Heart right ventricle (tissue), 16 donors: ENCODE measurements at regions not wholly inside any gene's neighbourhood (a gene's known extent, or its start where the extent isn't known, plus 50 kb on each side); places are given as distances from the start of the nearest gene placed in this dataset.

Source experiments
- ATAC-seq, 8 donors: fragments of 200-7000 bp; cut with Tn5 transposase; one replicate each; pipeline ENCODE4 v1.9.1; 2020; ENCODE audit warnings: mild to moderate bottlenecking in 8 of 8, moderate library complexity in 8 of 8, moderate number of reproducible peaks in 1 of 8
- DNase-seq, 2 donors: peaks; one replicate each; pipeline ENCODE4 v3.0.0-alpha.2; 2020
- H3K27ac ChIP-seq, 10 donors: fragments of 200-600 bp; sonication (generic) in 2 of 10; one replicate each; pipeline versions ENCODE4 v1.5.0 to v1.8.0; 2020 to 2022; ENCODE audit warnings: mild to moderate bottlenecking in 3 of 10
- H3K27me3 ChIP-seq, 7 donors: fragments of 200-600 bp; one replicate each; pipeline ENCODE4 v1.8.0; 2021 to 2022; ENCODE audit warnings: mild to moderate bottlenecking in 2 of 7
- H3K36me3 ChIP-seq, 9 donors: fragments of 200-600 bp; sonication (generic) in 1 of 9; one replicate each; pipeline versions ENCODE4 v1.5.0 to v1.8.0; 2020 to 2022; ENCODE audit warnings: mild to moderate bottlenecking in 2 of 9
- H3K4me1 ChIP-seq, 9 donors: fragments of 200-600 bp; sonication (generic) in 1 of 9; one replicate each; pipeline versions ENCODE4 v1.5.0 to v1.8.0; 2020 to 2022; ENCODE audit warnings: mild to moderate bottlenecking in 4 of 9
- H3K4me3 ChIP-seq, 10 donors: fragments of 200-600 bp; sonication (generic) in 2 of 10; one replicate each; pipeline versions ENCODE4 v1.5.0 to v1.8.0; 2020 to 2022; ENCODE audit warnings: mild to moderate bottlenecking in 7 of 10, moderate library complexity in 2 of 10
- H3K9me3 ChIP-seq, 11 donors: fragments of 200-600 bp in 10 of 11; sonication (generic) in 2 of 11; one replicate each; pipeline versions ENCODE4 v1.5.0 to v1.8.0; 2013 to 2022; ENCODE audit warnings: mild to moderate bottlenecking in 2 of 11, control low read depth in 1 of 11, moderate library complexity in 1 of 11
- CTCF ChIP-seq, 9 donors: fragments of 200-600 bp; sonication (generic) in 2 of 9; IDR thresholded peaks; one replicate each; pipeline versions ENCODE4 v1.5.0 to v1.8.0; 2021 to 2022; ENCODE audit warnings: antibody characterized with exemption in 9 of 9, mild to moderate bottlenecking in 5 of 9, moderate library complexity in 1 of 9
- WGBS, 2 donors: extraction: QIAGEN DNeasy Blood & Tissue Kit; methylation state at CpG; one replicate each; pipeline ENCODE4 v1.1.7; 2013; ENCODE audit warnings: inconsistent platforms in 1 of 2; 5-methylcytosine and 5-hydroxymethylcytosine counted together
- intact Hi-C, 10 donors: fragments of 100-400 bp; cut with DNase I; formaldehyde crosslinking; loops; one replicate each; pipeline versions ENCODE4 v1.11.1 to v1.14.2; 2022
- donor health status: Arrhythmogenic right ventricular cardiomyopathy.
- donor health status: ischemic (EF 13 %, LVEDD 7.1; RV severe dilation, severe dysfunction).
- donor health status: healthy with polysubstance abuse.
- donor health status: DM: no; HTN: yes; CAD: no.
- donor health status: DM: no; HTN: no; CAD: no.
- donor health status: ischemic (EF 25% LVEDD 6.9; RV normal size, moderate dysfunction).
- donor health status: ischemic (EF 25% LVEDD 5.7; RV mildly dilated, moderate dysfunction).
- donor health status: healthy.
- donor health status: DM: yes; HTN: yes; CAD: no.
- donor health status: Ischemic cardiomyopathy.
- donor health status: ischemic (EF 35%, LVEDD 5.7; RV mildly dilated, moderate dysfunction).
- donor health status: nonischemic (EF 11% LVEDD 7.7; RV severe dilation, severe dysfunction).
- donor health status: DM: yes; HTN: yes; CAD: no.
- donor health status: PGD.
- donor health status: ischemic (EF 29% LVEDD 5.4; RV normal size, mild dysfunction).
- donor health status: nonischemic (EF 23%, LVEDD 6.1; RV moderate dilation, normal function).

GRCh38 chrX:46278572-46278971 lies 266.6 kb downstream of the ZNF674 start:
- Histone ChIP-seq H3K4me3 (no peak overlapping the region), H3K27me3 (peaks cover 0 to 5% (median 0%) of the 10 kb centered on the region in 7 donors), H3K9me3 (no peaks in the 10 kb centered on the region), H3K4me1 (peaks cover 0 to 9% (median 0%) of the 10 kb centered on the region in 9 donors), H3K27ac (no peak overlapping the region), H3K36me3 (no peaks in the 10 kb centered on the region)
- 84 to 94% methylated on average over 2 of the region's 2 CpGs for WGBS, 2 donors
- no peak for TF ChIP-seq CTCF (IDR thresholded peaks at IDR 0.05)
- no peak for ATAC-seq
- no peak for DNase-seq
- intact Hi-C loops, result no loop called here

- no peak overlapping the region for H3K27ac ChIP-seq
- TF ChIP-seq CTCF (IDR thresholded peaks at IDR 0.05), result no peak
- peaks cover 0 to 7% (median 0%) of the 10 kb centered on the region in 11 donors for H3K9me3 ChIP-seq
- no peaks in the 10 kb centered on the region for H3K36me3 ChIP-seq
- H3K27me3 ChIP-seq, result peaks cover 0 to 22% (median 0%) of the 10 kb centered on the region in 7 donors
- no peak overlapping the region for H3K4me3 ChIP-seq
- 15 to 24% methylated on average over 1 of the region's 1 CpG for WGBS, 2 donors
- H3K4me1 ChIP-seq, result no peaks in the 10 kb centered on the region
- intact Hi-C loops, result no loop called here
- ATAC-seq (no peak), DNase-seq (no peak)
These were observed 276.8 kb downstream of the ZNF674 start for GRCh38 chrX:46268412-46268811.

DNA sequence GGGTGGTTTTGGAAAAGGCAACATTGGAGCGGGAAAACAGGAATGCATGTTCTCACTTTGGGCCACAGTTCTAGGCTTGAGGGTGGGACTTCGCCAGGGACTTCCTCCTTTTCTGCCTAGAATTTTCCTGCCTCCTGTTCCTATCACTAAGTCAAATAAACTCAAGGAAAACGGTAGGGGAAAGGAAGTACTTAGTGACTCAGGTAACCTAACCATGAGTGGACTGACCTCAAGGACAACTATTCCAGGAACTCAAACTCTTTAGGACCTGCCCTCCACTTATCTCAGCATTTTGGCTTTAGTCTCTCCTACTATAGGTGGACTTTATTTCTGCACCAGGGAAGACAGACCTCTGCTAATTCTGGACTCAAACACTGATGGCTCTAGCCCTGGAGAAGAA lies 281.7 kb downstream of the ZNF674 start:
- WGBS, 2 donors, result 69 to 83% methylated on average over 3 of the region's 3 CpGs
- DNase-seq (no peak), ATAC-seq (no peak)
- Histone ChIP-seq H3K27me3 (peaks cover 0 to 9% (median 0%) of the 10 kb centered on the region in 7 donors), H3K9me3 (no peaks in the 10 kb centered on the region), H3K4me1 (no peaks in the 10 kb centered on the region), H3K4me3 (no peak overlapping the region), H3K27ac (no peak overlapping the region), H3K36me3 (no peaks in the 10 kb centered on the region)
- TF ChIP-seq CTCF (IDR thresholded peaks at IDR 0.05), result no peak
- intact Hi-C loops, result no loop called here

GRCh38 chrX:46262304-46262703 lies 282.9 kb downstream of the ZNF674 start:
- H3K9me3 ChIP-seq, result no peaks in the 10 kb centered on the region
- no peaks in the 10 kb centered on the region for H3K36me3 ChIP-seq
- 52 to 64% methylated on average over 3 of the region's 3 CpGs for WGBS, 2 donors
- H3K27me3 ChIP-seq, result peaks cover 0 to 9% (median 0%) of the 10 kb centered on the region in 7 donors
- DNase-seq (no peak), ATAC-seq (no peak)
- no peaks in the 10 kb centered on the region for H3K4me1 ChIP-seq
- intact Hi-C loops, result no loop called here
- no peak for TF ChIP-seq CTCF (IDR thresholded peaks at IDR 0.05)
- H3K27ac ChIP-seq, result no peak overlapping the region
- no peak overlapping the region for H3K4me3 ChIP-seq
